ENCODE measurements at regions not wholly inside any gene's neighbourhood (a gene's known extent, or its start where the extent isn't known, plus 50 kb on each side); places are given as distances from the start of the nearest gene placed in this dataset.

DNA sequence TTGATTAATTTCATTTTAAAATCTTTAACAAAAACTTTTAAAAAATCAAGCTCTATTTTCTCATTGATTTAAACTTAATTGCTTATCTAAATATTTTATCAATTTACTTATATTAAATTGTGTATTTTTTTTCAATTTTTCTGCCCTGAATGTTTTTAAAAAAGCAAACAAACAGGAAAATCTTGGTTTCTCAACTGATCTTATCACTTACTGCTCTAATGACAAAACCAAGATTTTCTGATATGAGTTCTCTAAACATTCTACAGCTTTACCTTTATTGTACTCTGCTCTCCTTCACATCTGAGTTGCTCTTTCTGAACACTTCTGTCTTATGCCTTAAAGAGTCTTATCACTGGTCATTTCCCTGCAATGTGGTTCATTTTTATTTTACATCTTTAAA is 587.8 kb upstream of the BCHE start:
- TF ChIP-seq, protein P1, sequence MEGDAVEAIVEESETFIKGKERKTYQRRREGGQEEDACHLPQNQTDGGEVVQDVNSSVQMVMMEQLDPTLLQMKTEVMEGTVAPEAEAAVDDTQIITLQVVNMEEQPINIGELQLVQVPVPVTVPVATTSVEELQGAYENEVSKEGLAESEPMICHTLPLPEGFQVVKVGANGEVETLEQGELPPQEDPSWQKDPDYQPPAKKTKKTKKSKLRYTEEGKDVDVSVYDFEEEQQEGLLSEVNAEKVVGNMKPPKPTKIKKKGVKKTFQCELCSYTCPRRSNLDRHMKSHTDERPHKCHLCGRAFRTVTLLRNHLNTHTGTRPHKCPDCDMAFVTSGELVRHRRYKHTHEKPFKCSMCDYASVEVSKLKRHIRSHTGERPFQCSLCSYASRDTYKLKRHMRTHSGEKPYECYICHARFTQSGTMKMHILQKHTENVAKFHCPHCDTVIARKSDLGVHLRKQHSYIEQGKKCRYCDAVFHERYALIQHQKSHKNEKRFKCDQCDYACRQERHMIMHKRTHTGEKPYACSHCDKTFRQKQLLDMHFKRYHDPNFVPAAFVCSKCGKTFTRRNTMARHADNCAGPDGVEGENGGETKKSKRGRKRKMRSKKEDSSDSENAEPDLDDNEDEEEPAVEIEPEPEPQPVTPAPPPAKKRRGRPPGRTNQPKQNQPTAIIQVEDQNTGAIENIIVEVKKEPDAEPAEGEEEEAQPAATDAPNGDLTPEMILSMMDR (IDR thresholded peaks at IDR 0.05), result no peak
- TF ChIP-seq EP300 (IDR thresholded peaks at IDR 0.05; ENCODE audit: borderline replicate concordance in 1 of 2, low read depth in 1 of 2, low read length in 1 of 2) (no peak), RFX5 (IDR thresholded peaks at IDR 0.05; ENCODE audit: low read length) (no peak), FOXJ3 (CRISPR knock-in tag; IDR thresholded peaks at IDR 0.05) (no peak), POLR2AphosphoS5 (IDR thresholded peaks at IDR 0.05; ENCODE audit: low read depth, low read length) (no peak), REST (IDR thresholded peaks at IDR 0.05; ENCODE audit: low read depth, low read length) (no peak)
